ENCODE measurements at regions not wholly inside any gene's neighbourhood (a gene's known extent, or its start where the extent isn't known, plus 50 kb on each side); places are given as distances from the start of the nearest gene placed in this dataset.

- H3K36me3 Mint-ChIP-seq: no peaks in the 10 kb centered on the region
- H3K27ac Mint-ChIP-seq: peak overlapping the region; percentile 11
- Histone ChIP-seq H3K4me1 (peaks cover 2% of the 10 kb centered on the region), H3K9ac (no peak overlapping the region), H3K79me2 (ENCODE audit: low read depth) (no peaks in the 10 kb centered on the region), H3K27ac (no peak overlapping the region), H3K4me3 (no peak overlapping the region), H3K27me3 (no peaks in the 10 kb centered on the region), H3K9me3 (ENCODE audit: low read depth) (no peaks in the 10 kb centered on the region), H4K20me1 (ENCODE audit: low read depth) (no peaks in the 10 kb centered on the region), H2AFZ (replicated peaks) (no peak overlapping the region), H3K36me3 (no peaks in the 10 kb centered on the region), H3K4me2 (no peak overlapping the region), H3F3A (ENCODE audit: low read depth) (no peaks in the 10 kb centered on the region)
- H3K4me1 Mint-ChIP-seq: peaks cover 18% of the 10 kb centered on the region
- H3K27me3 Mint-ChIP-seq (ENCODE audit: insufficient read depth, low read depth): peaks cover 5% of the 10 kb centered on the region
- TF ChIP-seq EZH2phosphoT487 (IDR thresholded peaks at IDR 0.05): no peak
- no peak for TF ChIP-seq CTCF (IDR thresholded peaks at IDR 0.05)
- no peak for TF ChIP-seq EZH2 (IDR thresholded peaks at IDR 0.05)
- H3K4me3 Mint-ChIP-seq: no peak overlapping the region
- no peaks in the 10 kb centered on the region for H3K9me3 Mint-ChIP-seq
- DNase-seq (ENCODE audit: low spot score): no peak
Measured at GRCh38 chr11:116239247-116239646, 533.5 kb downstream of the BUD13 start.

DNA sequence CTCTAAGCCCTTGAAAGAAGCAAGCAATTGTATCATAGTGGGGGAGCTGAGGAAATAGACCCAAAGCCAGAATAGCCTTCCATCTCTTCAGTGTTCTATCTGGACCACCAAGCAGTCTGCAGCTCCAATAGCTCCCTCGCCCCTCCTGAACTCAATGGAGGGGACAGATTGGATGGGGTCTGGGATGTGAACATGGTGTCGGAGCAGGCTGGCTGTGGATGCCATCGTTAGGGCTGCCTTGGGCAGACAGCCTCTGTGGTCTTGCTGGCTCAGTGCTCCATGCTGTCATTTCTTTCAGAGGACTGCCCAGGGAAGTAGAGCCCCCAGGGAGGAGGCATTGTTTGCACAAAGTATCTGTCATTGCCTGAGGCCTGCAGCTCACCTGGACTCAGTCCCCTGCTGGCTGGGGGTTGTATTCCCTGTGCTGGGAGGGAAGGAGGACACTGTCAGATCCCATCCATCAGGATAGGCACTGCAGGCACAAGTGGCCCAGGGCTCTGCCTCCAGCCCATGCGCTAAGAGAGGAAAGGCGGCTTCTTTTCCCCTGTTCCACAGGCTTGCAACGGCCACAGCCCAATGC lies 537.7 kb downstream of the BUD13 start:
- no peak overlapping the region for H2AFZ ChIP-seq (replicated peaks)
- no peak overlapping the region for H3K27ac Mint-ChIP-seq
- no peak overlapping the region for H3K4me3 ChIP-seq
- DNase-seq (ENCODE audit: low spot score): no peak
- no peak overlapping the region for H3K4me3 Mint-ChIP-seq
- no peaks in the 10 kb centered on the region for H3F3A ChIP-seq (ENCODE audit: low read depth)
- H3K4me2 ChIP-seq: no peak overlapping the region
- no peaks in the 10 kb centered on the region for H3K27me3 ChIP-seq
- no peak overlapping the region for H3K9ac ChIP-seq
- H3K36me3 Mint-ChIP-seq: no peaks in the 10 kb centered on the region
- no peaks in the 10 kb centered on the region for H4K20me1 ChIP-seq (ENCODE audit: low read depth)
- TF ChIP-seq EZH2phosphoT487 (IDR thresholded peaks at IDR 0.05) (no peak), EZH2 (IDR thresholded peaks at IDR 0.05) (no peak), CTCF (IDR thresholded peaks at IDR 0.05) (no peak)
- no peaks in the 10 kb centered on the region for H3K9me3 ChIP-seq (ENCODE audit: low read depth)
- peaks cover 8% of the 10 kb centered on the region for H3K27me3 Mint-ChIP-seq (ENCODE audit: insufficient read depth, low read depth)
- H3K4me1 ChIP-seq: peaks cover 4% of the 10 kb centered on the region
- H3K79me2 ChIP-seq (ENCODE audit: low read depth): no peaks in the 10 kb centered on the region
- H3K9me3 Mint-ChIP-seq: peaks cover 6% of the 10 kb centered on the region
- H3K4me1 Mint-ChIP-seq: peaks cover 34% of the 10 kb centered on the region
- no peak overlapping the region for H3K27ac ChIP-seq
- H3K36me3 ChIP-seq: no peaks in the 10 kb centered on the region

DNA sequence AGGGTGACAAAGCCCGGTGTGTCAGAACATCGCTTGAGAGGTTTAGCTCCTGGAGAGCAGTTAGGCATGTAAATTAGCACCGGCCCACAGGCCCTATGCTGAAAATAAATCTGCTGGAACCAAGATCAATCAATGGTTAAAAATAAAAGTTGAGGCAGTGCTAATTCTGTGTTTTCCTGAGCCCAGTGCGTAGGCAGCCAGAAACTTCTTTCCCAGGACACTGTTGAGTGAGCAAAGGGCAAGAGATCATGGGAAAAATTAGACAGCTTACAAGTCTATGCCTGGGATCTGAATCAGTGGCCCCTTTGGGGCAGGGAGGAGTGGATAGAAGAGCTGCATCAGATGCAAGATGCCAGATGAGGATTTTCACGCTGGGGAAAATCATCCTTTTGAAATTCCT lies 539.2 kb downstream of the BUD13 start:
- H3K4me3 ChIP-seq: no peak overlapping the region
- TF ChIP-seq EZH2 (IDR thresholded peaks at IDR 0.05) (no peak), CTCF (IDR thresholded peaks at IDR 0.05) (no peak), EZH2phosphoT487 (IDR thresholded peaks at IDR 0.05) (no peak)
- no peak overlapping the region for H3K4me3 Mint-ChIP-seq

More for the DNA sequence above, 539.2 kb downstream of the BUD13 start:
- H3K9ac ChIP-seq: no peak overlapping the region
- H3K4me1 ChIP-seq: peaks cover 4% of the 10 kb centered on the region
- H3K9me3 Mint-ChIP-seq: peaks cover 6% of the 10 kb centered on the region
- H3K79me2 ChIP-seq (ENCODE audit: low read depth): no peaks in the 10 kb centered on the region
- no peaks in the 10 kb centered on the region for H3K27me3 ChIP-seq
- H3K4me1 Mint-ChIP-seq: peaks cover 43% of the 10 kb centered on the region
- H4K20me1 ChIP-seq (ENCODE audit: low read depth): no peaks in the 10 kb centered on the region
- no peak overlapping the region for H3K4me2 ChIP-seq
- H3K36me3 ChIP-seq: no peaks in the 10 kb centered on the region
- H2AFZ ChIP-seq (replicated peaks): no peak overlapping the region
- H3K9me3 ChIP-seq (ENCODE audit: low read depth): no peaks in the 10 kb centered on the region
- H3K36me3 Mint-ChIP-seq: no peaks in the 10 kb centered on the region
- no peak overlapping the region for H3K27ac ChIP-seq
- H3K27ac Mint-ChIP-seq: peak overlapping the region; percentile 44
- DNase-seq (ENCODE audit: low spot score): no peak
- H3K27me3 Mint-ChIP-seq (ENCODE audit: insufficient read depth, low read depth): peaks cover 10% of the 10 kb centered on the region
- no peaks in the 10 kb centered on the region for H3F3A ChIP-seq (ENCODE audit: low read depth)
